RWPE2 (cell line): ENCODE measurements at regions not wholly inside any gene's neighbourhood (a gene's known extent, or its start where the extent isn't known, plus 50 kb on each side); places are given as distances from the start of the nearest gene placed in this dataset.

Experiments
- ATAC-seq: fragments of 200-7000 bp; cut with Tn5 transposase; 3 replicates; pipeline ENCODE4 v1.9.1; 2021; ENCODE audit warnings: low read depth
- DNase-seq: peaks from one replicate; pipeline ENCODE4 v3.0.0-alpha.2; 2020; ENCODE audit warnings: low spot score
- H3K27ac ChIP-seq: fragments of 450-650 bp; 2 replicates; pipeline ENCODE4 v1.5.1; 2017; ENCODE audit warnings: mild to moderate bottlenecking; ENCODE audit not compliant: poor library complexity, severe bottlenecking
- H3K27me3 ChIP-seq: fragments of 250-450 bp; sonication (Bioruptor Pico); 2 replicates; pipeline ENCODE4 v1.5.1; 2021; ENCODE audit warnings: mild to moderate bottlenecking, moderate library complexity; ENCODE audit not compliant: insufficient read depth, poor library complexity, severe bottlenecking
- H3K36me3 ChIP-seq: fragments of 250-450 bp; sonication (Bioruptor Pico); 2 replicates; pipeline ENCODE4 v1.5.1; 2020; ENCODE audit warnings: low read depth, mild to moderate bottlenecking, moderate library complexity
- H3K4me1 ChIP-seq: fragments of 250-450 bp; sonication (Bioruptor Pico); 2 replicates; pipeline ENCODE4 v1.5.1; 2021; ENCODE audit warnings: mild to moderate bottlenecking, moderate library complexity; ENCODE audit not compliant: insufficient read depth, poor library complexity, severe bottlenecking
- H3K4me3 ChIP-seq: fragments of 250-450 bp; sonication (Bioruptor Pico); 2 replicates; pipeline ENCODE4 v1.5.1; 2021; ENCODE audit warnings: mild to moderate bottlenecking, moderate library complexity; ENCODE audit not compliant: severe bottlenecking
- H3K9me3 ChIP-seq: fragments of 250-450 bp; sonication (Bioruptor Pico); 2 replicates; pipeline ENCODE4 v1.5.1; 2021; ENCODE audit warnings: mild to moderate bottlenecking, moderate library complexity; ENCODE audit not compliant: severe bottlenecking
- TF ChIP-seq, protein P1 (sequence below): fragments of 450-650 bp; IDR thresholded peaks from one replicate; pipeline ENCODE4 v1.5.1; 2017; ENCODE audit warnings: mild to moderate bottlenecking, moderate library complexity; ENCODE audit not compliant: poor library complexity, severe bottlenecking

DNA sequence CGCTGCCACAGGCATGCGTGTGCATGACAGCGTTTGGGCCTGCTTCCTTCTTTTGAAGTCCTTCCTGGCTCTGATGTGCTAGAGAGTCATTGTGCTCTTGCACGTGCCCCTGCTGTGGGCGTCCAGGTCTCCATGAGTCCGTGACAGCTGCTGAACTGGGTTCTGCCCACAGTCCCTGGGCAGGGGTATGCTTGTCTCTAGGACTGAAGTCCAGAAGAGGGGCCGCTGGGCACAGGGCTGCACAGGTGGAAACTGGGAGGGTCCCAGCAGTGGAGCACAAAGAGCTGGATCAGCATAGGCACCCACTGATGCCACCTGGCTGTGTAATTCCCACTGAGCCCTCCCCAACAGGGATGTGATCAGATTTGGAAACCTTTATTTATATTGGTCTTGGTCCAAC, 169.4 kb downstream of the IRX2 start:
- Histone ChIP-seq H3K27me3 (no peaks in the 10 kb centered on the region), H3K36me3 (no peaks in the 10 kb centered on the region), H3K4me3 (no peak overlapping the region), H3K27ac (no peak overlapping the region), H3K4me1 (no peaks in the 10 kb centered on the region), H3K9me3 (no peaks in the 10 kb centered on the region)
- ATAC-seq: no peak
- no peak for DNase-seq
- TF ChIP-seq, protein P1, sequence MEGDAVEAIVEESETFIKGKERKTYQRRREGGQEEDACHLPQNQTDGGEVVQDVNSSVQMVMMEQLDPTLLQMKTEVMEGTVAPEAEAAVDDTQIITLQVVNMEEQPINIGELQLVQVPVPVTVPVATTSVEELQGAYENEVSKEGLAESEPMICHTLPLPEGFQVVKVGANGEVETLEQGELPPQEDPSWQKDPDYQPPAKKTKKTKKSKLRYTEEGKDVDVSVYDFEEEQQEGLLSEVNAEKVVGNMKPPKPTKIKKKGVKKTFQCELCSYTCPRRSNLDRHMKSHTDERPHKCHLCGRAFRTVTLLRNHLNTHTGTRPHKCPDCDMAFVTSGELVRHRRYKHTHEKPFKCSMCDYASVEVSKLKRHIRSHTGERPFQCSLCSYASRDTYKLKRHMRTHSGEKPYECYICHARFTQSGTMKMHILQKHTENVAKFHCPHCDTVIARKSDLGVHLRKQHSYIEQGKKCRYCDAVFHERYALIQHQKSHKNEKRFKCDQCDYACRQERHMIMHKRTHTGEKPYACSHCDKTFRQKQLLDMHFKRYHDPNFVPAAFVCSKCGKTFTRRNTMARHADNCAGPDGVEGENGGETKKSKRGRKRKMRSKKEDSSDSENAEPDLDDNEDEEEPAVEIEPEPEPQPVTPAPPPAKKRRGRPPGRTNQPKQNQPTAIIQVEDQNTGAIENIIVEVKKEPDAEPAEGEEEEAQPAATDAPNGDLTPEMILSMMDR: no peak

DNA sequence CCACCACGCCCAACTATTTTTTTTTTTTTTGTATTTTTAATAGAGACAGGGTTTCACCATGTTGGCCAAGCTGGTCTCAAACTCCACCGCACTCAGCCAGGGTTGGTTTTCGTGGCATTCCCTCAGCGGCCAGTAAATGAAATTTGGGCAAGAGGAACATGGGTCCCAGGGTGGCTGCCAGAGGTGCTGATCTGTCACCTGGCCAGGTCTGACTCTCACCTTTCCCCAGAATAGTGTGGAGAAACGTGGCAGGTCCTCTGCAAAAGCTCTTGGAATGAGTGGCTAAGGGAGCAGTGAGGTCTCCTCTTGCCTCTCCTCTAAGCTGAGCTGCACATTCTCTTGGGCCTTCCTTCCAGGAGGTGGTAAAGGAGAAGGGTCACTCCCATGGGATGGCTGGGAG, 170.1 kb downstream of the IRX2 start:
- TF ChIP-seq, protein P1: no peak
- no peak overlapping the region for H3K27ac ChIP-seq
- DNase-seq (no peak), ATAC-seq (no peak)
- H3K4me1 ChIP-seq: no peaks in the 10 kb centered on the region
- H3K36me3 ChIP-seq: no peaks in the 10 kb centered on the region
- H3K27me3 ChIP-seq: no peaks in the 10 kb centered on the region
- H3K9me3 ChIP-seq: no peaks in the 10 kb centered on the region
- H3K4me3 ChIP-seq: no peak overlapping the region

DNA sequence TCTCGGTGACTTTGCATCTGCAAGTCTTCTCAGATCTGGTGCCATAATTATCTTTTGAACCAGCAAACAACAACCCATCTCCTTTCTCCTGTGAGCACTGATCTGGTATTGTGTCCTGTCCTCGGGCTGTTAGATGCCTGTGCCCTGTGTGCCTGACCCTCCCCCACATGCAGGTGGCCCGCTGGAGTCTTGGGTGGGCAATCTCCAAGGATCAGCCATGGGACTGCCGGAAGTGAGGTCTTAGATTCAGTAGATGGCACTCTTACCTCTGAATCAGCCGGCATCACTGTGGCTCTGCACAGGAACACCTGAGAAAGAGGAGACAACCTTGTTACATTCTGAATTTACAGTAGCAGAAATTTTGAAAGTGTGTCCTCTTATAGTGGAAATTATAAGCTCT, 172.4 kb downstream of the IRX2 start:
- Histone ChIP-seq H3K9me3 (peaks cover 3% of the 10 kb centered on the region), H3K4me3 (no peak overlapping the region), H3K27ac (no peak overlapping the region), H3K27me3 (no peaks in the 10 kb centered on the region), H3K4me1 (peaks cover 6% of the 10 kb centered on the region), H3K36me3 (no peaks in the 10 kb centered on the region)
- TF ChIP-seq, protein P1: no peak
- no peak for DNase-seq
- no peak for ATAC-seq

DNA sequence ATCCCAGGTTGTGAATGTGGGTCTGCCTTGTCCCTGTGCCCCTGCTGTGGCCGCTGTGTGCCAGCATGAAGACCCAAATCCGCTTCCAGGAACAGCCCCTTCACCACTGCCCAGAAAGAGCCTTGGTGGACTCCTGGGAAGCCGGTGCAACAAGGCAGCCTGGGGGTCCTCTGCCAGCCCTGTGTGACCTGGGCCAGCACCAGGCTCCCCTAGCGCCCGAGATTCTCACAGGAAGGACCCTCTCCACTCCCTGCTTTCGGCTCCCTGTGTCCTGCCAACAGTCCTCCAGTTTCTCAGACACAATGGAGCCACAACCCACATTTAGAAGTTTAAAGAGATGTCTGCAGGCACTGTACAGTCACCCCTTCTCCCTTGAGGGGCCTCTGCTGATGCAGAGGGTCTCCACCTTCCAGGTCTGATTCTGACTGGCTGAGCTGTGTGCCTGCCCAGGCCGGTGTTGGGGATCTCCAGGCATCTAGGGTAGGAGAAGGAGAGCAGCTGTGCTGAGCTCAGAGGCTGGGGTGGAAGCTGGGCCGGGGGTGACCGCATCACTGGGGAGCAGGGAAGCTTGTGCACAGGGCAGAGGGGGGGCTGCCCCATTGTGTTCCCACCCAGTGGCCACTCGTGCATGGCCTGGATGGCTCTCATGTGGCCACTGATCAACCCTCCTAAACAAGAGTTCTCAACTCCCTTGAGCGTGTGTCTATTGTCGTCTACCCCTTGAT, 174.0 kb downstream of the IRX2 start:
- Histone ChIP-seq H3K4me1 (peaks cover 6% of the 10 kb centered on the region), H3K27ac (no peak overlapping the region), H3K27me3 (peaks cover 9% of the 10 kb centered on the region), H3K36me3 (no peaks in the 10 kb centered on the region), H3K4me3 (no peak overlapping the region), H3K9me3 (peaks cover 3% of the 10 kb centered on the region)
- DNase-seq (no peak), ATAC-seq (no peak)
- TF ChIP-seq, protein P1: no peak

DNA sequence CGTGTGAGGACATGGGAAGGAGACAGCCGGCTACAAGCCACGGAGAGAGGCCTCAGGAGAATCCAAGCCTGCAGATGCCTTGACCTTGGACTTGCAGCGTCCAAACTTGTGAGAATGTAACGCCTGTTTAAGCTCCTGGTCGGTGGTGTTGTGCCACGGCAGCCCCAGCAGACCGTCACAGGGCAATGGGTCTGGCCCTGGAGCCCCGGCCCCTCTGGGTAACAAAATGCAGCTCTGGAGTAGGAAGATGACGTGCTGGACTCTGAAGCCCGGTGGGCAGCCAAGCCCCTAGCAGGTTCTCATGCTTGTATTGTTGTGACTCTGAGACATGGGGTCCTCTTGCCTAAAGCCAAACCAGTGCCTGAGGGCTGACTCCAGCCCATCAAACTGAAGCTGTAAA, 174.7 kb downstream of the IRX2 start:
- no peak overlapping the region for H3K27ac ChIP-seq
- TF ChIP-seq, protein P1: no peak
- DNase-seq: no peak
- no peak overlapping the region for H3K4me3 ChIP-seq
- peaks cover 6% of the 10 kb centered on the region for H3K4me1 ChIP-seq
- peaks cover 9% of the 10 kb centered on the region for H3K27me3 ChIP-seq
- H3K36me3 ChIP-seq: no peaks in the 10 kb centered on the region
- H3K9me3 ChIP-seq: peaks cover 3% of the 10 kb centered on the region
- ATAC-seq: no peak
